ENCODE measurements at regions not wholly inside any gene's neighbourhood (a gene's known extent, or its start where the extent isn't known, plus 50 kb on each side); places are given as distances from the start of the nearest gene placed in this dataset.

- Histone ChIP-seq H3K4me3 (ENCODE audit: low read depth in 2 of 2, low read length in 1 of 2) (no peak overlapping the region), H3K27me3 (ENCODE audit: insufficient read depth) (no peaks in the 10 kb centered on the region), H4K20me1 (ENCODE audit: insufficient read depth) (no peaks in the 10 kb centered on the region), H3K4me1 (ENCODE audit: control insufficient read depth in 1 of 2, insufficient read depth in 2 of 2, low read depth in 1 of 2, low read length in 1 of 2) (no peaks in the 10 kb centered on the region; a peak in 1 of 4 replicates), H3K36me3 (replicated peaks in 1 of 2; ENCODE audit: control insufficient read depth in 1 of 2, insufficient read depth in 2 of 2, low read length in 1 of 2) (no peaks in the 10 kb centered on the region), H3K79me2 (ENCODE audit: insufficient read depth) (no peaks in the 10 kb centered on the region), H2AFZ (ENCODE audit: low read depth) (no peak overlapping the region), H3K9me3 (no peaks in the 10 kb centered on the region), H3K27ac (ENCODE audit: low read depth in 2 of 2, low read length in 1 of 2) (no peak overlapping the region), H3F3A (replicated peaks; ENCODE audit: insufficient read depth) (peaks cover 7% of the 10 kb centered on the region), H3K9me2 (no peaks in the 10 kb centered on the region), H3K4me2 (no peak overlapping the region), H3K9ac (no peak overlapping the region)
- WGBS (ENCODE audit: low lambda C conversion rate): 53% methylated on average over 4 of the region's 4 CpGs
- no peak for DNase-seq
- TF ChIP-seq POLR2AphosphoS5 (IDR thresholded peaks at IDR 0.05; ENCODE audit: low read depth, low read length) (no peak), FOXJ3 (CRISPR knock-in tag; IDR thresholded peaks at IDR 0.05) (no peak), TAF1 (IDR thresholded peaks at IDR 0.05; ENCODE audit: borderline replicate concordance, low read depth, low read length) (no peak), USF1 (IDR thresholded peaks at IDR 0.05; ENCODE audit: borderline replicate concordance, low read depth) (no peak), REST (IDR thresholded peaks at IDR 0.05; ENCODE audit: low read depth, low read length) (no peak), SMC3 (IDR thresholded peaks at IDR 0.05; ENCODE audit: low read depth, low read length) (no peak), ELF1 (IDR thresholded peaks at IDR 0.05) (no peak), ZBTB33 (IDR thresholded peaks at IDR 0.05; ENCODE audit: borderline replicate concordance, low read depth) (no peak), EZH2phosphoT487 (IDR thresholded peaks at IDR 0.05; ENCODE audit: borderline replicate concordance, low read depth) (no peak), RXRA (IDR thresholded peaks at IDR 0.05; ENCODE audit: borderline replicate concordance, low read depth) (no peak), JUND (IDR thresholded peaks at IDR 0.05) (no peak), GATA2 (CRISPR knock-in tag; IDR thresholded peaks at IDR 0.05) (no peak), SIN3A (IDR thresholded peaks at IDR 0.05; ENCODE audit: borderline replicate concordance, low read depth, low read length) (no peak), CTCF (IDR thresholded peaks at IDR 0.05) (no peak), USF2 (IDR thresholded peaks at IDR 0.05; ENCODE audit: borderline replicate concordance, low read depth, low read length) (no peak), MAX (IDR thresholded peaks at IDR 0.05; ENCODE audit: low read depth) (no peak), TCF12 (IDR thresholded peaks at IDR 0.05) (no peak), EP300 (IDR thresholded peaks at IDR 0.05; ENCODE audit: borderline replicate concordance in 1 of 2, low read depth in 1 of 2, low read length in 1 of 2) (no peak), IRF3 (IDR thresholded peaks at IDR 0.05; ENCODE audit: low read depth, low read length) (no peak)
- CTCF ChIA-PET: no interaction called here
- POLR2A ChIA-PET: no interaction called here
Measured at GRCh38 chr12:77590306-77590705, 240.4 kb upstream of the NAV3 start.
